Lung (tissue), 11 donors: ENCODE measurements at regions not wholly inside any gene's neighbourhood (a gene's known extent, or its start where the extent isn't known, plus 50 kb on each side); places are given as distances from the start of the nearest gene placed in this dataset.
"Not testable (repeated sequence)": the region's sequence is repeated elsewhere in the genome, so short reads cannot be mapped to it uniquely, and the experiment has no call there.

Experiments
- ATAC-seq: fragments of 200-7000 bp; cut with Tn5 transposase; one replicate; pipeline ENCODE4 v1.9.1; 2020; ENCODE audit warnings: moderate number of reproducible peaks; ENCODE audit not compliant: insufficient read depth, low FRiP score
- DNase-seq, 3 donors: peaks; one replicate each; pipeline ENCODE4 v3.0.0-alpha.2; 2013 to 2017
- H3K27ac ChIP-seq, 2 donors: one replicate each; pipeline ENCODE4 v1.5.1; 2013; ENCODE audit warnings: mild to moderate bottlenecking in 2 of 2, moderate library complexity in 2 of 2, control low read depth in 1 of 2, inconsistent platforms in 1 of 2, low read depth in 1 of 2, low read length in 1 of 2
- H3K27me3 ChIP-seq, 3 donors: one replicate each; pipeline ENCODE4 v1.5.1; 2013; ENCODE audit warnings: low read length in 2 of 3; ENCODE audit not compliant: control insufficient read depth in 3 of 3, insufficient read depth in 3 of 3
- H3K36me3 ChIP-seq, 4 donors: one replicate each; pipeline ENCODE4 v1.5.1; 2013; ENCODE audit warnings: low read length in 4 of 4, mild to moderate bottlenecking in 1 of 4, moderate library complexity in 1 of 4; ENCODE audit not compliant: control insufficient read depth in 4 of 4, insufficient read depth in 4 of 4
- H3K4me1 ChIP-seq, 5 donors: one replicate each; pipeline ENCODE4 v1.5.1; 2013; ENCODE audit warnings: low read length in 5 of 5, mild to moderate bottlenecking in 2 of 5, moderate library complexity in 1 of 5; ENCODE audit not compliant: control insufficient read depth in 5 of 5, insufficient read depth in 5 of 5
- H3K4me3 ChIP-seq: one replicate; pipeline ENCODE4 v1.5.1; 2013; ENCODE audit warnings: mild to moderate bottlenecking, control low read depth, moderate library complexity
- H3K9ac ChIP-seq, 2 donors: one replicate each; pipeline ENCODE4 v1.5.1; 2013; ENCODE audit warnings: low read length in 2 of 2, control low read depth in 1 of 2; ENCODE audit not compliant: insufficient read depth in 1 of 2
- H3K9me3 ChIP-seq, 4 donors: one replicate each; pipeline ENCODE4 v1.5.1; 2013; ENCODE audit warnings: low read length in 3 of 4, mild to moderate bottlenecking in 1 of 4, moderate library complexity in 1 of 4; ENCODE audit not compliant: control insufficient read depth in 4 of 4, insufficient read depth in 3 of 4
- CTCF ChIP-seq: IDR thresholded peaks from 2 replicates; pipeline ENCODE4 v1.5.1; 2012; ENCODE audit warnings: mild to moderate bottlenecking; ENCODE audit errors: control extremely low read depth, extremely low read depth
- WGBS, 2 donors: extraction: QIAGEN DNeasy Blood & Tissue Kit; methylation state at CpG; one replicate each; pipeline ENCODE4 v1.1.7; 2013; 5-methylcytosine and 5-hydroxymethylcytosine counted together
- donor health status: control.
- donor health status: control.
- donor health status: Bipolar disorder and iron deficiency.
- donor health status: healthy.
- donor health status: DM: yes; HTN: yes; CAD: no.

- DNase-seq = no peak
- Histone ChIP-seq H3K4me1 (no peaks in the 10 kb centered on the region), H3K36me3 (no peaks in the 10 kb centered on the region), H3K27ac (no peak overlapping the region), H3K4me3 (no peak overlapping the region), H3K27me3 (no peaks in the 10 kb centered on the region), H3K9ac (no peak overlapping the region), H3K9me3 (peaks cover 0 to 2% (median 1%) of the 10 kb centered on the region in 4 donors)
- ATAC-seq = no peak
- 63 to 66% methylated on average over 2 of the region's 2 CpGs for WGBS, 2 donors
- no peak for TF ChIP-seq CTCF
Measured at GRCh38 chr2:184993746-184994145, 395.4 kb downstream of the ZNF804A start.

- no peaks in the 10 kb centered on the region for H3K36me3 ChIP-seq
- H3K4me3 ChIP-seq = no peak overlapping the region
- WGBS, 2 donors = 67 to 79% methylated on average over 4 of the region's 4 CpGs
- no peaks in the 10 kb centered on the region for H3K4me1 ChIP-seq
- no peak for TF ChIP-seq CTCF
- no peaks in the 10 kb centered on the region for H3K27me3 ChIP-seq
- no peak overlapping the region for H3K27ac ChIP-seq
- H3K9me3 ChIP-seq = peaks cover 0 to 2% (median 0%) of the 10 kb centered on the region in 4 donors
- no peak for ATAC-seq
- no peak for DNase-seq
- H3K9ac ChIP-seq = no peak overlapping the region
Measured at GRCh38 chr2:185006481-185006880, 408.2 kb downstream of the ZNF804A start.

GRCh38 chr2:185012643-185013042, 414.3 kb downstream of the ZNF804A start:
- no peak for TF ChIP-seq CTCF
- no peaks in the 10 kb centered on the region for H3K36me3 ChIP-seq
- 93 to 95% methylated on average over 3 of the region's 3 CpGs for WGBS, 2 donors
- H3K27me3 ChIP-seq = no peaks in the 10 kb centered on the region
- DNase-seq (no peak), ATAC-seq (no peak)
- H3K9me3 ChIP-seq = peaks cover 0 to 10% (median 8%) of the 10 kb centered on the region in 4 donors
- no peak overlapping the region for H3K27ac ChIP-seq
- H3K4me3 ChIP-seq = no peak overlapping the region
- H3K4me1 ChIP-seq = no peaks in the 10 kb centered on the region
- H3K9ac ChIP-seq = no peak overlapping the region

- Histone ChIP-seq H3K4me1 (no peaks in the 10 kb centered on the region), H3K36me3 (no peaks in the 10 kb centered on the region), H3K4me3 (no peak overlapping the region), H3K9me3 (peaks cover 0 to 10% (median 8%) of the 10 kb centered on the region in 4 donors), H3K27me3 (no peaks in the 10 kb centered on the region), H3K9ac (no peak overlapping the region), H3K27ac (no peak overlapping the region)
- DNase-seq = no peak
- ATAC-seq = no peak
- TF ChIP-seq CTCF = no peak
Measured at GRCh38 chr2:185014076-185014475, 415.7 kb downstream of the ZNF804A start.

GRCh38 chr2:185025891-185026290, 427.6 kb downstream of the ZNF804A start:
- not testable (repeated sequence) for DNase-seq, H3K4me1 ChIP-seq, ATAC-seq, H3K9me3 ChIP-seq, H3K4me3 ChIP-seq, H3K36me3 ChIP-seq, H3K27me3 ChIP-seq, H3K9ac ChIP-seq, H3K27ac ChIP-seq
- WGBS, 2 donors = 80 to 82% methylated on average over 3 of the region's 3 CpGs
